Dendritic cell treated with granulocyte-macrophage colony-stimulating factor and Interleukin-4, amounts not matched to agents 40 ng/mL and 50 ng/mL, for 4 days (primary cell): ENCODE measurements at regions not wholly inside any gene's neighbourhood (a gene's known extent, or its start where the extent isn't known, plus 50 kb on each side); places are given as distances from the start of the nearest gene placed in this dataset.

ENCODE experiments used
- H3K27ac Mint-ChIP-seq: one replicate; pipeline ENCODE4 v1.8.0; 2022; ENCODE audit warnings: mild to moderate bottlenecking, mixed read lengths
- H3K27me3 Mint-ChIP-seq: one replicate; pipeline ENCODE4 v1.8.0; 2022; ENCODE audit warnings: mild to moderate bottlenecking, mixed read lengths
- H3K36me3 Mint-ChIP-seq: one replicate; pipeline ENCODE4 v1.8.0; 2022; ENCODE audit warnings: low read depth, mixed read lengths
- H3K4me1 Mint-ChIP-seq: one replicate; pipeline ENCODE4 v1.8.0; 2022; ENCODE audit warnings: low read depth, mixed read lengths
- H3K4me3 Mint-ChIP-seq: one replicate; pipeline ENCODE4 v1.8.0; 2022; ENCODE audit warnings: mild to moderate bottlenecking, moderate library complexity, mixed read lengths
- H3K9me3 Mint-ChIP-seq: one replicate; pipeline ENCODE4 v1.8.0; 2022; ENCODE audit warnings: mixed read lengths
- intact Hi-C: fragments of 100-400 bp; cut with micrococcal nuclease; formaldehyde crosslinking; loops from one replicate; pipeline ENCODE4 v1.15.0; 2022

DNA sequence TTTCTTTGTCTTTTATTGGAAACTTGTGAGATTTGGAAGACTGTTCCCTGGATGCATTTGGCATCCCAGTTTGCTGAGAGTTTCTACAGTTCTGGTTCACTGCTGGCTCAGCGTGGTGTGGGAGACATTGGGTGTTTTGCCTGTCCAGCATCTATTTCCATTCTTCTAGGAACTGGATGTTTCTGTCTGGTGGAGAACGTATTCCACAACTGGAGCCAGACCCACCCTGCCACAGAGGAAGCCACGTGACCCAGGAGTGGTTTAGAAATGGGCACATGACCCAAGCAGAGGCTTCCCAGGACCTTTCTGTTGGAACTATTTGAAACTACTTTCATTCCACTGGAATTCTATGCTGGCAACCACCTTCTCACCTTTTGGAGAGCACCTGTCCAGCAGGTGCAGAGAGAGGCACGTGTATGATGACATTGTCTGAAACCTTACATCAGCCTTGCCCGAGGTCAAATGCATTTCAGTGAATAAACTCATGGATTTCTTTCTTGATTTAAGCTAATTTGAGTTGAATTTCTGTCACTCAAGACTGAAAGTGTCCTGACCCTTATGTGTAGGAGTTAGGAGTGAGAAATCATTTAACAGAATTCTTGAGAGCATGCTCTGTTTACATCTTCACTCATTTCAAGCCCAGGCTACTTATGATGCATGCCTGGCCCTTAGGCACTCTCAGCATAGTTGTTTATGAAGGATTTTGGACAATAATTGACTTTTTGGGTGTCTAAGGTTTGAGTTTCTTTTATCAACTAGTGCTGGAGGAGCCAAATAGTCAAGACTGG, 121.8 kb downstream of the AKAP11 start:
- intact Hi-C loops, result no loop called here

DNA sequence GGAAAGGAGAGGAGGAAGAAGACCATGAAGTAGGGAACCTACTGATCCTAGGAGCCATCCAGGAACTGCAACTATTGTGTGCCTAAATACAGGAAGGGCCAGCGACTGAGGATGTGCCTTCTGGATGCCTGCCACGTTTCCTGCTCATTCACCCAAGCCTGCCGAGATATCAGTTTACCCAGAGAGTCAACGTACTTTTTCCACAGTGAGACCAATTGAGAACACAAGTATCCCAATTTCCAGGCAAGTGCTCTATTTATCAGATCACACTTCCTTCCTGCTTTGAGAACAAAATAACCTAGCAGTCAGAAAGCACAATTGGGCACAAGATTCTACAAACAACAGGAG, 122.4 kb downstream of the AKAP11 start:
- Mint-ChIP-seq H3K9me3 (no peaks in the 10 kb centered on the region), H3K27ac (no peak overlapping the region), H3K27me3 (no peaks in the 10 kb centered on the region), H3K36me3 (no peaks in the 10 kb centered on the region), H3K4me1 (no peaks in the 10 kb centered on the region), H3K4me3 (no peak overlapping the region)
- intact Hi-C loops, result no loop called here

More for the DNA sequence above, 121.8 kb downstream of the AKAP11 start:
- Mint-ChIP-seq H3K9me3 (no peaks in the 10 kb centered on the region), H3K36me3 (no peaks in the 10 kb centered on the region), H3K4me3 (no peak overlapping the region), H3K27me3 (no peaks in the 10 kb centered on the region), H3K4me1 (no peaks in the 10 kb centered on the region), H3K27ac (no peak overlapping the region)

DNA sequence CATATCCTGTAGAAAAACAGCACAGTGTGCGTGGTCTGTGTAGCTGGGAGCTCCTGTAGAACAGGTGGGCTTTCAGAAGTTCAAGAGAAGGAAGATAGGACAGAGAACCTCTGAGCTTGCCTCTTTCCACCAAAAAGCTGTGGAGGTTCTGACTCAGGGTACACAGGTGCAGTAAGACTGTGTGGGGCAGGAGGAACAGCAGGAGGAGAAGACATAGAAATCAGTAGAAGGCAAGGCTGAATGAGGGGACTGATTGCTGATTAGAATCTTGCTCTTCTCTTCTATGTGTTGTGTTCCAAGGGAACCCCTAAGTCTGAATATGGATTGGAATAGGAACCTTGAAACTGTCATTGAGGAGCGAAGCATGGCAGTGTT, 122.7 kb downstream of the AKAP11 start:
- H3K27me3 Mint-ChIP-seq, result no peaks in the 10 kb centered on the region
- intact Hi-C loops, result no loop called here

GRCh38 chr13:42395086-42395821, 123.3 kb downstream of the AKAP11 start:
- Mint-ChIP-seq H3K27me3 (no peaks in the 10 kb centered on the region), H3K4me1 (no peaks in the 10 kb centered on the region), H3K4me3 (no peak overlapping the region), H3K9me3 (no peaks in the 10 kb centered on the region), H3K27ac (no peak overlapping the region), H3K36me3 (no peaks in the 10 kb centered on the region)
- intact Hi-C loops, result no loop called here

More for the DNA sequence above, 122.7 kb downstream of the AKAP11 start:
- Mint-ChIP-seq H3K4me3 (no peak overlapping the region), H3K27ac (no peak overlapping the region), H3K9me3 (no peaks in the 10 kb centered on the region), H3K36me3 (no peaks in the 10 kb centered on the region), H3K4me1 (no peaks in the 10 kb centered on the region)

DNA sequence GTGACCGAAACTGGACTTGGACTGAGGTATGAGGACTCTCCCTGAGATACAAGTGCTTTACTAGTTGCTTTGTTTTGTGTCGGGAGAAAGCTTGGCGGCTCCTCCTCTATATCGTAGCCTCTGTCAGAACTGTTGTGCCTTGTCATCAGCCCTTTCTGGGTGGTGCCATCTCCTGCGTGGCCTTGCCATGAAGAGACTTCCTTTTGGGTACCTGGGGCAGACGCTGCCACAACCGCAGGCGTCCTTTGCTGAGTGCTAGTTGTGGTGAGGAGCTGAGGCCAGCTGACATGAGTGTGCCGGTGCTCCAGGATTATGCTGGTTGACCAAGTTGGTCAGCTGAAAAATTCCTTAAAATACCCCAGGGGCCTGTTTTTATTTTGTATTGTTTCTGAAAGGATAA, 124.5 kb downstream of the AKAP11 start:
- no peak overlapping the region for H3K4me3 Mint-ChIP-seq
- intact Hi-C loops, result no loop called here
- H3K4me1 Mint-ChIP-seq, result no peaks in the 10 kb centered on the region
- H3K36me3 Mint-ChIP-seq, result no peaks in the 10 kb centered on the region
- no peaks in the 10 kb centered on the region for H3K9me3 Mint-ChIP-seq
- H3K27ac Mint-ChIP-seq, result no peak overlapping the region
- H3K27me3 Mint-ChIP-seq, result no peaks in the 10 kb centered on the region

DNA sequence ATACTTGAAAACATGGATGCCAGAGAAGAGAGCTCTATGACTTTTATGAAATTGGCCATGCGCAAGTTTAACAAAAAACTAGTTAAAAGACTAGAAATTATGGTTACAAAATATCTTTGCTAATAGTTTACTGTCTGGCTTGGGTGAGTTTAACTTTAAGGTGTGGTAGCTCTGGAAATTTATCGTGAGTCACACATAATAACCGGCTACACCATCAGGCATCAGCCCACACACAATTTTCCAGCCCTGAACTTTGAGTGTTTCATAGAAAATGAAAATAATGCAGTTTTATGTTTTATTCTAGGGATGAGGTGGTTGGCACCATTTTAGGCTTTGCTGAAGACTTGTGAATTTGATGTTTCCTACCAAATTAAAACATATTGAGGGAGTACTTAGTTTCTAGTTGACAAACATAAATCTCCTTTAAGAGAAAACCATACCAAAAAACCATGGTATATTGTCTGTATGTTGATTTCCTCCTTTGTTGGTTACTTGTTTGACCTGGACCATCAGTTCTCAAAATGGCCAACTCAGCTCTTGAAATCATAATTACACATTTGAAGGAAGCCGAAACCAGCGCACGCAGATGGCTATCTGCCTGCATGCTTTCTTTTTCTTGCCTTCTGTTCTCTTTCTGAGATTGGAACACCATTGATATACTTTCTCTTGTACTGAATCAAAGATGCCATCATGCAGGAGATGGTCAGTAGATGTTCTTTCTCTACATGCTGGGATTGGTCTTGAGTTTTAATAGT, 125.1 kb downstream of the AKAP11 start:
- Mint-ChIP-seq H3K4me3 (no peak overlapping the region), H3K36me3 (no peaks in the 10 kb centered on the region), H3K9me3 (no peaks in the 10 kb centered on the region), H3K27ac (no peak overlapping the region), H3K4me1 (no peaks in the 10 kb centered on the region), H3K27me3 (no peaks in the 10 kb centered on the region)
- intact Hi-C loops, result no loop called here

GRCh38 chr13:42398533-42398932, 126.6 kb downstream of the AKAP11 start:
- no peaks in the 10 kb centered on the region for H3K4me1 Mint-ChIP-seq
- H3K27me3 Mint-ChIP-seq, result no peaks in the 10 kb centered on the region
- H3K27ac Mint-ChIP-seq, result no peak overlapping the region
- intact Hi-C loops, result no loop called here
- H3K9me3 Mint-ChIP-seq, result no peaks in the 10 kb centered on the region
- no peak overlapping the region for H3K4me3 Mint-ChIP-seq
- H3K36me3 Mint-ChIP-seq, result no peaks in the 10 kb centered on the region

- no peaks in the 10 kb centered on the region for H3K27me3 Mint-ChIP-seq
- H3K9me3 Mint-ChIP-seq, result no peaks in the 10 kb centered on the region
- H3K4me1 Mint-ChIP-seq, result no peaks in the 10 kb centered on the region
- H3K4me3 Mint-ChIP-seq, result no peak overlapping the region
- H3K27ac Mint-ChIP-seq, result no peak overlapping the region
- intact Hi-C loops, result no loop called here
- no peaks in the 10 kb centered on the region for H3K36me3 Mint-ChIP-seq
Measured at GRCh38 chr13:42400188-42400833, 128.4 kb downstream of the AKAP11 start.

DNA sequence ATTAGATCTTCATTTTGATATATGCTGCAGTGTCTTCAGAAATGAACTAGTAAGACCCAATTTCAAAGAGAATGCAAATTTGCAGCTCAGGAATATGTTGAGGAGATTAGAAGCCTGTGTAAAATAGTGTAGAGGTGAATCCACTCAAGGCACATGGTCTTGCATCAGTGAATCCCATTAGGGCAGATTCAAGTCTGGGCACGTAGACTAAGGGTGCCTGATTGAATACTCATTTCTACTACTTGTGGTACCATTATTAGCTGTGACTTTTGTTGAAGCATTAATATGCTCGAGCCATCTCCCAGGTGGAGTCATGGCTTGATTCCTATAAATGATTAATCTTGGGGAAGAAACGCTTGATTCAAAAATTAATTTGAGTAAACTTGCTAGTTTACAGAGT, 129.4 kb downstream of the AKAP11 start:
- H3K36me3 Mint-ChIP-seq, result no peaks in the 10 kb centered on the region
- no peak overlapping the region for H3K27ac Mint-ChIP-seq
- no peaks in the 10 kb centered on the region for H3K4me1 Mint-ChIP-seq
- no peak overlapping the region for H3K4me3 Mint-ChIP-seq
- intact Hi-C loops, result no loop called here
- H3K27me3 Mint-ChIP-seq, result no peaks in the 10 kb centered on the region
- no peaks in the 10 kb centered on the region for H3K9me3 Mint-ChIP-seq

- Mint-ChIP-seq H3K27me3 (no peaks in the 10 kb centered on the region), H3K27ac (no peak overlapping the region), H3K4me1 (no peaks in the 10 kb centered on the region), H3K4me3 (no peak overlapping the region), H3K36me3 (no peaks in the 10 kb centered on the region), H3K9me3 (no peaks in the 10 kb centered on the region)
- intact Hi-C loops, result no loop called here
Measured at GRCh38 chr13:42405665-42406390, 133.9 kb downstream of the AKAP11 start.

DNA sequence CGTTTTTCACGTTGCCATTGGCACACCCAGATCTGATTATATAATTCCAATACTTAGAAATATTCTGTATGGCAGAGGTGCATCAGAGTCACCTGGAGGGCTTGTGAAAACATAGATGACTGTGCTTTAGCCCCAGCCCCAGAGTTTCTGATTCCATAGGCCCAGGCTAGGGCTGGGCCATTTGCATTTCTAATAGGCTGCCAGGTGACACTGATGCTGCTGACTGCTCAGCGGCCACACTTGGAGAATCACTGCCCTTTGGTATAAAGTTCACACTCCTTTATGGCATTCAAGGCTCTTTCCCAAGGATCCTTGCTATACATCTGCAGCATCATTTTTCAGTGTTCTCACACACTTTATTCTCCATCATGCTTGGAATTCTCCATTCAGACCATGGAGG, 137.1 kb downstream of the AKAP11 start:
- Mint-ChIP-seq H3K4me1 (no peaks in the 10 kb centered on the region), H3K4me3 (no peak overlapping the region), H3K27ac (no peak overlapping the region), H3K27me3 (no peaks in the 10 kb centered on the region), H3K36me3 (no peaks in the 10 kb centered on the region), H3K9me3 (no peaks in the 10 kb centered on the region)
- intact Hi-C loops, result no loop called here

DNA sequence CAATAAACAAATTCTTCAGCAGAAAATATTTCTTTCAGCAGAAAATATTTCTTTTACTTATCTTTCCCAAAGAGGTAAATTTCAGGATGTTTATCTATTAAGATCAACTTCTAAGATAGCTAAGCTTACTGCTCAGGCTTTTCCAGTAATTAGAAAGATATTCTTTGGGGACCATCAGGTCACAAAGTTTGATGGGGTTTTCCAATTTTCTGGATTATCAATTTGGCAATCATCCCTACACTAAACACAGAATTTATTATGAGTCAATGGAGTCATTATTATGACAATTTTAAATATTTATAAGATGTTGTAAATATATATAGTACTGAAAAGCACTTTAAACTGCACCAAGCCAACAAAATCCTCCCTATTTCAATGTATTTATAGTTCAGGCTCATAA, 137.6 kb downstream of the AKAP11 start:
- intact Hi-C loops, result no loop called here

DNA sequence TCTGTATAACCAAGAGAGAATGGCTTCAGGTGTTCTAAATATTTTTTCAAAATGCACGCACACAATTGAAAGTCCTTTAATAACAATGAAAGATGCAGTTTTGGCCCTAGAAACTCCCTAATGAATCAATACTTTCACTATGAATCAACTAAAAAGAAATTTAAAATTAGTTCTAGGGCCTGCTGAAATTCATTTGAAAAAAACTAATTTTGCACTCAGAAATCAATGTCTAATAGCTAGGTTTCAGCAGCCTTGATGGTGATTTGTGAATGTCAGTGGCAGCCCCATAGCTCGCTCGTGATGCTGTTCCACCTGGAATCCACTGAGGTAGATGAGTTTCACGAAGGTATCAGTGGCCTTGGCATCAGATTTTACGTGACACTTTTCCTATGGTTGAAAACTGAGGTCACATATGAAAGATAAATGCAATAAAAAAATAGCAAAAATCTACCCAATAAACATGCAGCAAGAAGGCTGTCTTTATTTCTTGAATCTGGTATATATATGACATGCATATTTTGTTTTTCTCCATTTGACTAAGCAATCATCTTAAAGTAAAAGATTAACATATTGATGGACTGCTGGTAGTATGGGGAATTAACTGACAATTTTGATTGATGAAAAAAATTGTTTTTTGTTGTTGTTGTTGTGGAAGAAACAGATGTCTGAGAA, 141.0 kb downstream of the AKAP11 start:
- intact Hi-C loops, result no loop called here
- H3K9me3 Mint-ChIP-seq, result no peaks in the 10 kb centered on the region
- H3K4me1 Mint-ChIP-seq, result no peaks in the 10 kb centered on the region
- H3K27ac Mint-ChIP-seq, result no peak overlapping the region
- H3K4me3 Mint-ChIP-seq, result no peak overlapping the region
- H3K27me3 Mint-ChIP-seq, result no peaks in the 10 kb centered on the region
- no peaks in the 10 kb centered on the region for H3K36me3 Mint-ChIP-seq

More for the DNA sequence above, 137.6 kb downstream of the AKAP11 start:
- no peak overlapping the region for H3K4me3 Mint-ChIP-seq
- no peaks in the 10 kb centered on the region for H3K9me3 Mint-ChIP-seq
- no peak overlapping the region for H3K27ac Mint-ChIP-seq
- no peaks in the 10 kb centered on the region for H3K36me3 Mint-ChIP-seq
- no peaks in the 10 kb centered on the region for H3K27me3 Mint-ChIP-seq
- no peaks in the 10 kb centered on the region for H3K4me1 Mint-ChIP-seq
